WERI-Rb-1 (cell line): ENCODE measurements at regions not wholly inside any gene's neighbourhood (a gene's known extent, or its start where the extent isn't known, plus 50 kb on each side); places are given as distances from the start of the nearest gene placed in this dataset.

Experiments
- DNase-seq: peaks from one replicate; pipeline ENCODE4 v3.0.0-alpha.2; 2020
- H3K27ac ChIP-seq: fragments of 250-450 bp; sonication (Bioruptor Pico); 2 replicates; pipeline ENCODE4 v1.5.1; 2020; ENCODE audit warnings: mild to moderate bottlenecking, moderate library complexity
- H3K27me3 ChIP-seq: fragments of 250-450 bp; sonication (Bioruptor Pico); 2 replicates; pipeline ENCODE4 v1.5.1; 2021; ENCODE audit warnings: mild to moderate bottlenecking, low read depth, moderate library complexity; ENCODE audit not compliant: insufficient read depth, severe bottlenecking
- H3K36me3 ChIP-seq: fragments of 250-450 bp; sonication (Bioruptor Pico); 2 replicates; pipeline ENCODE4 v1.5.1; 2020; ENCODE audit warnings: mild to moderate bottlenecking, moderate library complexity
- H3K4me3 ChIP-seq: 2 replicates; pipeline ENCODE4 v1.5.1; 2011; ENCODE audit warnings: low read depth, mild to moderate bottlenecking, control low read depth, low read length
- H3K9me3 ChIP-seq: fragments of 250-450 bp; sonication (Bioruptor Pico); 2 replicates; pipeline ENCODE4 v1.5.1; 2021; ENCODE audit warnings: mild to moderate bottlenecking, moderate library complexity; ENCODE audit not compliant: severe bottlenecking
- TF ChIP-seq, protein P1 (sequence below): IDR thresholded peaks from 2 replicates; pipeline ENCODE4 v1.5.1; 2011; ENCODE audit warnings: low read depth, mild to moderate bottlenecking, control low read depth, inconsistent platforms, low read length

DNA sequence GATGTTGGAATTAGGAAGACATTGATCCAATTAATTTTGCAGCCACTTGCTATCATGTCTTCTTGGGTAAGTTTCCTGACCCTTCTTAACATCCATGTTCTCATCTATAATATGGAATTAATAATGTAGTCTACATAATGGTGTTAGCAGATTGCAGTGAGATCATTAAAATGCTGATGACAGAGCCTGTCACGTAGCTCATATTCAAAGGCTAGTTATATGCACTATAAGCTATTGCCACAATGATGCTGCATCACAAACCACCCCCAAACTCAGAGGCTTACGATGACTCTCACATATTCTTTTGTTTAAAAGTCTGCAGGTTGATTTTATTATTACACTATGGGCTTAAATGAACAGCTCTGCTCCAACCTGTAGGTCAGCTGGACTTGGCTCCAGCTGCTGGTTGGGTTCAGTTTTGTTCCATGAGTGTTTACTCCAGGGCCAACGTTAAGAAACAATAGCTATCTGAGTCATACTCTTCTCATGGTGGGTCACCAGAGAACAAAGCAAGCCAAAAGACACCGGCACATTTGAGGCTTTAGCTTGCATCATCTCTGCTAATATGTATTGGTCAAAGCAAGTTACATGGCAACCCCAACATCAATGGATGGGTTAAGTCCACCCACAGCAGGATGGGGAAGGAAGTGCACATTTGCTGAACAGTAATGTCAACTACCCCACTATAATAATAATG is 250.0 kb upstream of the SLCO3A1 start:
- H3K27ac ChIP-seq: no peak overlapping the region
- H3K9me3 ChIP-seq: no peaks in the 10 kb centered on the region
- no peak overlapping the region for H3K4me3 ChIP-seq
- TF ChIP-seq, protein P1, sequence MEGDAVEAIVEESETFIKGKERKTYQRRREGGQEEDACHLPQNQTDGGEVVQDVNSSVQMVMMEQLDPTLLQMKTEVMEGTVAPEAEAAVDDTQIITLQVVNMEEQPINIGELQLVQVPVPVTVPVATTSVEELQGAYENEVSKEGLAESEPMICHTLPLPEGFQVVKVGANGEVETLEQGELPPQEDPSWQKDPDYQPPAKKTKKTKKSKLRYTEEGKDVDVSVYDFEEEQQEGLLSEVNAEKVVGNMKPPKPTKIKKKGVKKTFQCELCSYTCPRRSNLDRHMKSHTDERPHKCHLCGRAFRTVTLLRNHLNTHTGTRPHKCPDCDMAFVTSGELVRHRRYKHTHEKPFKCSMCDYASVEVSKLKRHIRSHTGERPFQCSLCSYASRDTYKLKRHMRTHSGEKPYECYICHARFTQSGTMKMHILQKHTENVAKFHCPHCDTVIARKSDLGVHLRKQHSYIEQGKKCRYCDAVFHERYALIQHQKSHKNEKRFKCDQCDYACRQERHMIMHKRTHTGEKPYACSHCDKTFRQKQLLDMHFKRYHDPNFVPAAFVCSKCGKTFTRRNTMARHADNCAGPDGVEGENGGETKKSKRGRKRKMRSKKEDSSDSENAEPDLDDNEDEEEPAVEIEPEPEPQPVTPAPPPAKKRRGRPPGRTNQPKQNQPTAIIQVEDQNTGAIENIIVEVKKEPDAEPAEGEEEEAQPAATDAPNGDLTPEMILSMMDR: no peak
- H3K36me3 ChIP-seq: no peaks in the 10 kb centered on the region
- DNase-seq: no peak
- peaks cover 55% of the 10 kb centered on the region for H3K27me3 ChIP-seq

DNA sequence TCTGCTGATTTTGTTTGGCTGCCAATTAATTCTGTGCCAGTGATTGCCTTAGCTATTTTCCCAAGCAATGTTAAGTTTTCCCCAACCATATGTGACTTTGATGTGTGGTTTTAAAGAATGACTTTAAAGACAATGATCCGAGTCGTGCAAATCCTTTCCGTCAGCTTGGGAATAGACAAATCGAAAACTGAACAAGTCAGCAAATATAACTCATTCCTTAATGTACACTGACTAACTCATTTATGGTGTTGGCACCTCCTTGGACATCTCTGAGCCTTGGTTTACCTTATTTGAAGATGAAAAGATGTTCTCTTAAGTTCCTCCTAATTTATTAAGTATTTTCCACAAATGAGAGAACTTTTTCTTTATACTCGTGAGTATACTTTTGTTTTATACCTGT is 249.4 kb upstream of the SLCO3A1 start:
- DNase-seq: no peak
- H3K4me3 ChIP-seq: no peak overlapping the region
- H3K9me3 ChIP-seq: no peaks in the 10 kb centered on the region
- no peak overlapping the region for H3K27ac ChIP-seq
- peaks cover 55% of the 10 kb centered on the region for H3K27me3 ChIP-seq
- H3K36me3 ChIP-seq: no peaks in the 10 kb centered on the region
- TF ChIP-seq, protein P1: no peak

DNA sequence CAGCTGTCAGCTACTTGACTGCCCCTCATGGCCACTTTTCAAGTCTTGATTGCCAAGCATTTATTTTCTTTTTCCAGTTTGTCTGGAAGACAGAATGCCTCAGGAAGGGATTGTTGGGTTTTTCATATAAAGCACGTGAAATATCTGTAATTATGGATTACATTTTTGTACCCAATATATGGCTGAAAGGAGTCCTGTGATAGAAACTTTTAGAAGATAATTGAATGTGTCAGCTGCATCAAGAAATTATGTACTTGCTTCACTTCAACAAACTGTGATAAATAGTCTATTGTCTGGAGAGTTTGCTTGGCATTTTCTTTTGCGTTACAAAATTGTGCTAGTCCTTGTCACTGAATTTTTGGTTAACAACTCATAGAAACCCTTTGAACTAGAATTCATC is 247.9 kb upstream of the SLCO3A1 start:
- TF ChIP-seq, protein P1: no peak
- no peaks in the 10 kb centered on the region for H3K9me3 ChIP-seq
- no peak for DNase-seq
- H3K36me3 ChIP-seq: no peaks in the 10 kb centered on the region
- no peak overlapping the region for H3K4me3 ChIP-seq
- peaks cover 47% of the 10 kb centered on the region for H3K27me3 ChIP-seq
- H3K27ac ChIP-seq: no peak overlapping the region

DNA sequence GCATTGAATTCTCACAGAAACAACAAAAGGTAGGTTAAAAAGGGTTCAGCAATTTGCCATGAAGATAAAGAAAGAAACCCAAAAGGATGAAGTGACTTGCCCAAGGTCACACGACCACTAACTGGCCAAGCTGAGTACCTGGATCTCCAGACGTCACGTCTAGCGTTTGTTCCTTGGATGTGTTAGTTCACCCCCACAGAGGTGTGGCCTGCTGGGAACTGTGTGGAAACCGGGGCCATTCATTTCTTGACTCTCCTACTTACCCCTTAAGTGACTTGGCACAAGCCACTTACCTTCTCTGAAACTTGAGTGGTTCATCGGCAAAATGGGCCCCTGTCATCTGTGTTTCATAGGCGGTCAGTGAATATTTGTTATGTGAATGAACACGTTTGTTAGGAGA is 244.3 kb upstream of the SLCO3A1 start:
- TF ChIP-seq, protein P1: no peak
- Histone ChIP-seq H3K27ac (no peak overlapping the region), H3K27me3 (peaks cover 40% of the 10 kb centered on the region), H3K36me3 (no peaks in the 10 kb centered on the region), H3K9me3 (no peaks in the 10 kb centered on the region), H3K4me3 (no peak overlapping the region)
- no peak for DNase-seq

DNA sequence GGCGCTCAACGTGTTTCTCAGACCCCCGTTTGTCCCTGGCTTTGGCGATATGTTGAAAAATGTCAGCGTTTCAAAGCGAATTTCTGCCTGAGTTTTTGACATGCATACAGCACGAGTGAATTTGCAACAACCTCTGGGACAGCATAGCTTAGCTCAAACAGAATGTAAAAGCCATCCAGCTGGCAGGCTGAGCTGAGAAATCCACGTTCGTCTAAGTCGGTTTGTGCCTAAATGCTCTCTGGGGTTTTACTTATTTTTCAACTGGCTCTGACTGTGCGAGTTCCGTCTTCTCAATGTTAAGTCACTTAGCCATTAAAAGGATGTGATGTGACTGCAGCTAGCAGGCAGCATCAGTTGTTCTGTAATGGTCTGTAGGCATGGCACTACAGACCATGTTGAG is 243.5 kb upstream of the SLCO3A1 start:
- H3K27me3 ChIP-seq: peaks cover 43% of the 10 kb centered on the region
- H3K27ac ChIP-seq: no peak overlapping the region
- TF ChIP-seq, protein P1: no peak
- no peaks in the 10 kb centered on the region for H3K36me3 ChIP-seq
- no peak overlapping the region for H3K4me3 ChIP-seq
- H3K9me3 ChIP-seq: no peaks in the 10 kb centered on the region
- no peak for DNase-seq

DNA sequence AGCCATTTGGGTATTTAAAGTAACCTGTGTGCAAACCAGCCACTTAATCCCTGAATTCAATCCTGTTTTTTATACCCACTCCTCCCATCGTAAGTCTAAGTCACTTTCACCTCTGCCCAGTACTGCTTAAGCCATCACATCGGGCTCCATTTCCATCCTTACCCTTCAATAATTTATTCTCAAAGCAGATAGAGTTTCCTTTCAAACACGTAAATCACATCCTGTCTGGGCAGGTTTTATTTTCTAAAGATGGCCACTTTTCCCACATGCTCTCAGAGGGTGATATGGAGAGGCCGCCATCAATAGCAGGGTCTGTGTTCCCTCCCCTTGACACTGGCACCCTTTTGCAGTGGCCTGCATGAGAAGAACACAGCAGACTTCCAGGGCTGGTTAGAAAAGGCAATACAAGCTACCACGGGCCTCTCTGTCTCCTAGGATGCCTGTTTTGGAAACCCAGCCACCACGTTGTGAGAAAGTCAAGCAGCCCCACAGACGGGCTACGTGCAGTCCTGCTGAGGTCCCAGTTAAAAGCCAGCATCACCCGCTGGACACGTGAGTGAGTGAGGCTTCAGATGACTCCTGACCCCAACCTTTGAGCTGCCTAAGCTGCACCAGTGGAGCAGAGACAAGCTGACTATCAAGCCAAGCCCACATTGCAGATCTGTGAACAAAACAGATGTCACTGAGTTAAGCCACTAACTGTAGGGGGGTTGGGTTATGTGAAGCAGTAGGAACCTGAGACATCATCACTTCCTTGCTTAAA is 241.8 kb upstream of the SLCO3A1 start:
- peaks cover 34% of the 10 kb centered on the region for H3K27me3 ChIP-seq
- no peaks in the 10 kb centered on the region for H3K9me3 ChIP-seq
- no peak overlapping the region for H3K4me3 ChIP-seq
- TF ChIP-seq, protein P1: no peak
- H3K27ac ChIP-seq: no peak overlapping the region
- H3K36me3 ChIP-seq: no peaks in the 10 kb centered on the region
- DNase-seq: peak; percentile 19
